ENCODE measurements at regions not wholly inside any gene's neighbourhood (a gene's known extent, or its start where the extent isn't known, plus 50 kb on each side); places are given as distances from the start of the nearest gene placed in this dataset.

GRCh38 chr5:107099506-107099905, 571.2 kb downstream of the EFNA5 start:
- Histone ChIP-seq H3K27ac (ENCODE audit: low read depth, low read length) (no peak overlapping the region), H3K4me3 (ENCODE audit: low read depth, low read length) (no peak overlapping the region), H3K9me3 (ENCODE audit: control insufficient read depth, insufficient read depth, low read length) (peaks cover 1% of the 10 kb centered on the region; the same call in 1 of the 2 replicates), H3K27me3 (ENCODE audit: control insufficient read depth, insufficient read depth, low read length) (no peaks in the 10 kb centered on the region)
- ChIA-PET POLR2A (no interaction called here), CTCF (no interaction called here)
- no peak for DNase-seq (ENCODE audit: low read depth, low spot score)
- no peak for TF ChIP-seq CTCF (IDR thresholded peaks at IDR 0.05; ENCODE audit: low read depth, low read length)

DNA sequence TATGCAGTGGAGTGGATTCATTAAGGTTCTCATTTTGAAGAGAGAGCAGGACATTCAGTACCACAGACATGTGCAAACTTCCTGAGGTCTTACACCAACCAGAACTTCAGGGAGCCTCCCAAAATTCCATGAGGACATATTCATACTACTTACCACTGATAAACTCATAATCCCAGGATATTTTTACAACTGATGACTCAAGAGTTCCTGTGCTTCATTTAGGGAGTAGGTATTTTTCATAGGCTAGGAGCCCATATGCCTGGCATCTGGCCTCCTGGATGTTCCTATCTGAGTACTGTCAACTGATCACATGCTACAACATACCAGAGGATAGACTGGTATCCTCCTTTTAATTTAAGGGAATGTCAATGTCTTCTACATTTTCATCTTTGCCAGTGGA, 578.0 kb downstream of the EFNA5 start:
- DNase-seq (ENCODE audit: low read depth, low spot score): no peak
- POLR2A ChIA-PET: no interaction called here
- Histone ChIP-seq H3K4me3 (ENCODE audit: low read depth, low read length) (no peak overlapping the region), H3K9me3 (ENCODE audit: control insufficient read depth, insufficient read depth, low read length) (peaks cover 5% of the 10 kb centered on the region; the same call in 1 of the 2 replicates), H3K27me3 (ENCODE audit: control insufficient read depth, insufficient read depth, low read length) (no peaks in the 10 kb centered on the region), H3K27ac (ENCODE audit: low read depth, low read length) (no peak overlapping the region)
- no peak for TF ChIP-seq CTCF (IDR thresholded peaks at IDR 0.05; ENCODE audit: low read depth, low read length)
- CTCF ChIA-PET: no interaction called here

GRCh38 chr5:107090506-107090905, 580.2 kb downstream of the EFNA5 start:
- Histone ChIP-seq H3K9me3 (ENCODE audit: control insufficient read depth, insufficient read depth, low read length) (peaks cover 5% of the 10 kb centered on the region; the same call in 1 of the 2 replicates), H3K4me3 (ENCODE audit: low read depth, low read length) (no peak overlapping the region), H3K27me3 (ENCODE audit: control insufficient read depth, insufficient read depth, low read length) (no peaks in the 10 kb centered on the region), H3K27ac (ENCODE audit: low read depth, low read length) (no peak overlapping the region)
- POLR2A ChIA-PET: no interaction called here
- DNase-seq (ENCODE audit: low read depth, low spot score): no peak
- no peak for TF ChIP-seq CTCF (IDR thresholded peaks at IDR 0.05; ENCODE audit: low read depth, low read length)
- CTCF ChIA-PET: no interaction called here

DNA sequence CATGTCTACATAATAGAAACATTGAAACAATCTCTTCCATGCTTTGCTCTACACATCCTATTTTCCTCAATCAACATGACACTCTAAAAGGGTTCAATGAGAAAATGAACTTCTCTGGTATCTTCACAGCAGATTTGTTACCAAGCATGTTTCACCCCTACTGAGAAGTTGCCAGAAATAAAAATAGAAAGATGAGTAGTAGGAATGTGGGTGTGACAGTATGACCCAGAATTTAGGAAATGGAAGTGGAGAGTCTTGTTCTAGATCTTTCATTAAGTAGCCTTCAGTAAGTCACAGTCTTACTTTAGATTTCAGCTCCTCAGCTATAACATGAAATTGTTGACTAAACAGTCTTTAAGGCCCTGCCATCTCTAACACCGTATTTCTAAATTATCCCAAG, 581.8 kb downstream of the EFNA5 start:
- no peak overlapping the region for H3K4me3 ChIP-seq (ENCODE audit: low read depth, low read length)
- CTCF ChIA-PET: no interaction called here
- H3K27ac ChIP-seq (ENCODE audit: low read depth, low read length): no peak overlapping the region
- no peaks in the 10 kb centered on the region for H3K9me3 ChIP-seq (ENCODE audit: control insufficient read depth, insufficient read depth, low read length)
- POLR2A ChIA-PET: no interaction called here
- no peak for DNase-seq (ENCODE audit: low read depth, low spot score)
- no peak for TF ChIP-seq CTCF (IDR thresholded peaks at IDR 0.05; ENCODE audit: low read depth, low read length)
- no peaks in the 10 kb centered on the region for H3K27me3 ChIP-seq (ENCODE audit: control insufficient read depth, insufficient read depth, low read length)

- ChIA-PET CTCF (no interaction called here), POLR2A (no interaction called here)
- Histone ChIP-seq H3K9me3 (ENCODE audit: control insufficient read depth, insufficient read depth, low read length) (no peaks in the 10 kb centered on the region), H3K27me3 (ENCODE audit: control insufficient read depth, insufficient read depth, low read length) (no peaks in the 10 kb centered on the region), H3K4me3 (ENCODE audit: low read depth, low read length) (no peak overlapping the region), H3K27ac (ENCODE audit: low read depth, low read length) (no peak overlapping the region)
- DNase-seq (ENCODE audit: low read depth, low spot score): no peak
- TF ChIP-seq CTCF (IDR thresholded peaks at IDR 0.05; ENCODE audit: low read depth, low read length): no peak
Measured at GRCh38 chr5:107085572-107085971, 585.2 kb downstream of the EFNA5 start.
